Tibial nerve (tissue), 4 donors: ENCODE measurements at regions not wholly inside any gene's neighbourhood (a gene's known extent, or its start where the extent isn't known, plus 50 kb on each side); places are given as distances from the start of the nearest gene placed in this dataset.

Experiments used
- DNase-seq, 2 donors: peaks; one replicate each; pipeline ENCODE4 v3.0.0-alpha.2; 2019; ENCODE audit warnings: low spot score in 2 of 2
- H3K27ac ChIP-seq, 4 donors: fragments of 200-600 bp; sonication (generic) in 3 of 4; one replicate each; pipeline ENCODE4 v1.5.1; 2017 to 2019; ENCODE audit warnings: mild to moderate bottlenecking in 1 of 4
- H3K27me3 ChIP-seq, 2 donors: fragments of 200-600 bp; sonication (generic) in 1 of 2; one replicate each; pipeline versions ENCODE4 v1.5.1 to v1.6.0; 2017 to 2019
- H3K36me3 ChIP-seq, 3 donors: fragments of 200-600 bp; sonication (generic); one replicate each; pipeline ENCODE4 v1.5.1; 2018 to 2019
- H3K4me1 ChIP-seq, 4 donors: fragments of 200-600 bp; sonication (generic) in 3 of 4; one replicate each; pipeline ENCODE4 v1.5.1; 2017 to 2019
- H3K4me3 ChIP-seq, 4 donors: fragments of 200-600 bp; sonication (generic) in 3 of 4; one replicate each; pipeline ENCODE4 v1.5.1; 2017 to 2019; ENCODE audit warnings: mild to moderate bottlenecking in 1 of 4, moderate library complexity in 1 of 4
- H3K9me3 ChIP-seq, 4 donors: fragments of 200-600 bp; sonication (generic) in 3 of 4; one replicate each; pipeline ENCODE4 v1.5.1; 2017 to 2019
- CTCF ChIP-seq, 5 experiments: fragments of 200-600 bp in 3 of 5; fragments of 450-650 bp in 2 of 5; sonication (generic) in 3 of 5; IDR thresholded peaks; one replicate each; pipeline ENCODE4 v1.5.1; 2016 to 2019; ENCODE audit warnings: antibody characterized with exemption in 5 of 5, mild to moderate bottlenecking in 3 of 5, moderate library complexity in 2 of 5
- EP300 ChIP-seq, 2 donors: sonication (generic); formaldehyde crosslinking; IDR thresholded peaks; one replicate each; pipeline ENCODE4 v1.6.1; 2017; ENCODE audit warnings: antibody characterized with exemption in 2 of 2, mild to moderate bottlenecking in 1 of 2
- POLR2A ChIP-seq, 2 donors: fragments of 450-650 bp; IDR thresholded peaks; one replicate each; pipeline ENCODE4 v1.6.1; 2017; ENCODE audit warnings: antibody characterized with exemption in 2 of 2, mild to moderate bottlenecking in 2 of 2, moderate library complexity in 2 of 2
- WGBS, 2 donors: methylation state at CpG; one replicate each; pipeline ENCODE4 v1.1.5; 2018; 5-methylcytosine and 5-hydroxymethylcytosine counted together

GRCh38 chr15:60120100-60120499 lies 116.0 kb downstream of the FOXB1 start:
- Histone ChIP-seq H3K4me1 (no peaks in the 10 kb centered on the region), H3K27ac (no peak overlapping the region), H3K9me3 (no peaks in the 10 kb centered on the region), H3K27me3 (peaks cover 0 to 13% of the 10 kb centered on the region in 2 donors), H3K4me3 (no peak overlapping the region), H3K36me3 (no peaks in the 10 kb centered on the region)
- TF ChIP-seq POLR2A (IDR thresholded peaks at IDR 0.05) (no peak), EP300 (IDR thresholded peaks at IDR 0.05) (no peak), CTCF (IDR thresholded peaks at IDR 0.05) (no peak)
- no peak for DNase-seq
- 37 to 56% methylated on average over 2 of the region's 2 CpGs for WGBS, 2 donors

GRCh38 chr15:60121845-60122244 lies 117.7 kb downstream of the FOXB1 start:
- H3K4me3 ChIP-seq = no peak overlapping the region
- TF ChIP-seq EP300 (IDR thresholded peaks at IDR 0.05) (no peak), POLR2A (IDR thresholded peaks at IDR 0.05) (no peak), CTCF (IDR thresholded peaks at IDR 0.05) (no peak)

GRCh38 chr15:60122691-60123090 lies 118.6 kb downstream of the FOXB1 start:
- no peak for TF ChIP-seq CTCF (IDR thresholded peaks at IDR 0.05)
- TF ChIP-seq POLR2A (IDR thresholded peaks at IDR 0.05) = no peak
- TF ChIP-seq EP300 (IDR thresholded peaks at IDR 0.05) = no peak
- Histone ChIP-seq H3K27ac (no peak overlapping the region), H3K36me3 (no peaks in the 10 kb centered on the region), H3K4me3 (no peak overlapping the region), H3K9me3 (no peaks in the 10 kb centered on the region), H3K27me3 (peaks cover 0 to 13% of the 10 kb centered on the region in 2 donors), H3K4me1 (peaks cover 0 to 4% (median 2%) of the 10 kb centered on the region in 4 donors)
- DNase-seq = no peak
- WGBS, 2 donors = 91 to 92% methylated on average over 3 of the region's 3 CpGs

More at GRCh38 chr15:60121845-60122244, 117.7 kb downstream of the FOXB1 start:
- H3K4me1 ChIP-seq = no peaks in the 10 kb centered on the region
- no peak overlapping the region for H3K27ac ChIP-seq
- 87 to 90% methylated on average over 4 of the region's 4 CpGs for WGBS, 2 donors
- no peak for DNase-seq
- H3K27me3 ChIP-seq = peaks cover 0 to 13% of the 10 kb centered on the region in 2 donors
- H3K36me3 ChIP-seq = no peaks in the 10 kb centered on the region
- H3K9me3 ChIP-seq = no peaks in the 10 kb centered on the region

- Histone ChIP-seq H3K4me3 (no peak overlapping the region), H3K9me3 (no peaks in the 10 kb centered on the region), H3K27ac (no peak overlapping the region), H3K27me3 (peaks cover 0 to 3% of the 10 kb centered on the region in 2 donors), H3K4me1 (peaks cover 0 to 12% (median 2%) of the 10 kb centered on the region in 4 donors), H3K36me3 (no peaks in the 10 kb centered on the region)
- no peak for TF ChIP-seq EP300 (IDR thresholded peaks at IDR 0.05)
- TF ChIP-seq POLR2A (IDR thresholded peaks at IDR 0.05) = no peak
- no peak for TF ChIP-seq CTCF (IDR thresholded peaks at IDR 0.05)
- WGBS, 2 donors = 76 to 78% methylated on average over 6 of the region's 6 CpGs
- no peak for DNase-seq
These were observed 120.5 kb downstream of the FOXB1 start for GRCh38 chr15:60124460-60125070.

GRCh38 chr15:60125334-60125733 lies 121.2 kb downstream of the FOXB1 start:
- WGBS, 2 donors = 66 to 67% methylated on average over 7 of the region's 7 CpGs
- TF ChIP-seq EP300 (IDR thresholded peaks at IDR 0.05) = no peak
- no peak for TF ChIP-seq CTCF (IDR thresholded peaks at IDR 0.05)
- TF ChIP-seq POLR2A (IDR thresholded peaks at IDR 0.05) = no peak

More at GRCh38 chr15:60125334-60125733, 121.2 kb downstream of the FOXB1 start:
- DNase-seq = no peak
- H3K9me3 ChIP-seq = no peaks in the 10 kb centered on the region
- no peaks in the 10 kb centered on the region for H3K36me3 ChIP-seq
- no peak overlapping the region for H3K27ac ChIP-seq
- H3K4me3 ChIP-seq = no peak overlapping the region
- H3K27me3 ChIP-seq = no peaks in the 10 kb centered on the region
- peaks cover 0 to 12% (median 2%) of the 10 kb centered on the region in 4 donors for H3K4me1 ChIP-seq
